LoVo (cell line): ENCODE measurements at regions not wholly inside any gene's neighbourhood (a gene's known extent, or its start where the extent isn't known, plus 50 kb on each side); places are given as distances from the start of the nearest gene placed in this dataset.

Experiments
- DNase-seq: peaks from one replicate; pipeline ENCODE4 v3.0.0-alpha.2; 2016; ENCODE audit warnings: low spot score

DNA sequence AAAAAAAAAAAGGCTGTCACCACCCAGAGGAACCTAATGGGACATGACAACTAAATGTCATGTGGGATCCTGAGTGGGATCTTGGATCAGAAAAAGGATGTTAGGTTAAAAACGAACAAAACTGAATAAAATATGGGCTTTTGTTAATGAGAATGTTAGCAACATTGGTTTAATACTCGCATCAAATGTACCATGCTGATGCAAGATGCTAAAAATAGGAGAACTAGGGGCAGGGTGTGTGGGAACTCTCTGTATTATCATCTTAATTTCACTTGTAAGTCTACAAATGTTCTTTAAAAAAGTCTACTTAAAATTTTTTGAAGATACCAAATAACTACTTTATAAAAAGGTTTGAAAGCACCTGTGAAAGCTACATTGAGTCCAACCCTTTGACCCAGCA, 88.8 kb upstream of the PRR5 start:
- DNase-seq, result no peak

DNA sequence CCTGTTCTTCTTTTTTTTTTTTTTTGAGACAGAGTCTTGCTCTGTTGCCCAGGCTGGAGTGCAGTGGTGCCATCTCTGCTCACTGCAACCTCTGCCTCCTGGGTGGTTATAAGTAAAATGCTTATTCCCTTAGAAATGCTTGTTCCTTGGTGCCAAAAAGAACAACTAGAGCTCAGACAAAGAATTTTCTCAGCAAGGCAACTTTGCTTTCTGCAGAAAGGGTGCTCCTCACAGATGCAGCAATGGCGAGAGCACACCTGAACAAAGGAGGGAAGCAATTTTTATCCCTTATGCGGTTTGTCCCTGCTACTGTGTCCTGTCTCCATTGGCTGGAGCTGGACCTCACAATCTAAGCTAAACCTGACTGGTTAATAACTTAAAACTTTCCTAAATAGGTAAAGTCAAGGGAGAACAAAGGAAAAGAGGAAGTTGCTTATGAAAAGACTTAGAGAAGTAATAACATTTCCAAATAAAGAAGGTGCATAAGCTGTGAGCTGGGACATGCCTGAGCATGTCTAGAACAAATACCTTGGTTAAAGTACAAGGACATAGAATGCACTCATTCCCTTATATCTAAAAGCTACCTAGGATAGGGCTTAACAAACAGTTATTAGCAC, 90.0 kb upstream of the PRR5 start:
- DNase-seq, result no peak

GRCh38 chr22:44610071-44610470, 91.9 kb upstream of the PRR5 start:
- DNase-seq, result no peak

DNA sequence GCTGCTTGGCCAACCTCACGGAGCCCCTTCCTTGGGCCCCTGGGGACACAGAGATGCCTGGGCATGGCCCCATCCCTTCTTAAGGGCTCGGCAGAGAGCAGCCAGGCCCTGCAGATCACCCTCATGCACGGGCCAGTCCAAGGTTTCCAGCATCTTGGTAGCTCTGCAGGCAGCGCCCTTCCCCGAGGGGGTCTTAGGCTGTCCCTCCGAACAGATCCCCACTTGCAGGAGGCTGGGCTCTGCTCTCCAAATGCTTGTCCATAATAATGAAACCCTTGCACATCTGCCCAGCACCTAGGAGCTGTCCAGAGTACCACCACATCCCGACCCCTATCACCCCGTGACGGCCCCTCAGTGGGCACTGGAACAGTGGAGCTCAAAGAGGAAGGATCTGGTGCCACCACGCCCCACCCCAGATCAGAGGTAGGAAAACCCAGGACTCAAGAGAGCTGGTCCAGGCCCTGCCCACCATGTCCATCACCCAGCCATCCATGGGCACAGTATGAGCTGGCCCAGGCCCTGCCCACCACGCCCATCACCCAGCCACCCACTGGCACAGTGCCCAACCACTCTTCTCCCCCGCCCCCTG, 92.5 kb upstream of the PRR5 start:
- no peak for DNase-seq

GRCh38 chr22:44608597-44609399, 93.2 kb upstream of the PRR5 start:
- DNase-seq, result no peak

- no peak for DNase-seq
Observed at GRCh38 chr22:44606126-44606525, 95.9 kb upstream of the PRR5 start.

- DNase-seq, result no peak
Observed at GRCh38 chr22:44605486-44605885, 96.5 kb upstream of the PRR5 start.

- DNase-seq, result no peak
Observed at GRCh38 chr22:44604991-44605390, 97.0 kb upstream of the PRR5 start.

GRCh38 chr22:44604455-44604854, 97.5 kb upstream of the PRR5 start:
- no peak for DNase-seq

- no peak for DNase-seq
Observed at GRCh38 chr22:44603767-44604166, 98.2 kb upstream of the PRR5 start.

GRCh38 chr22:44601725-44602124, 100.3 kb upstream of the PRR5 start:
- no peak for DNase-seq

- DNase-seq, result no peak
Observed at GRCh38 chr22:44601189-44601588, 100.8 kb upstream of the PRR5 start.

- DNase-seq, result no peak
Observed at GRCh38 chr22:44600207-44600785, 101.7 kb upstream of the PRR5 start.

DNA sequence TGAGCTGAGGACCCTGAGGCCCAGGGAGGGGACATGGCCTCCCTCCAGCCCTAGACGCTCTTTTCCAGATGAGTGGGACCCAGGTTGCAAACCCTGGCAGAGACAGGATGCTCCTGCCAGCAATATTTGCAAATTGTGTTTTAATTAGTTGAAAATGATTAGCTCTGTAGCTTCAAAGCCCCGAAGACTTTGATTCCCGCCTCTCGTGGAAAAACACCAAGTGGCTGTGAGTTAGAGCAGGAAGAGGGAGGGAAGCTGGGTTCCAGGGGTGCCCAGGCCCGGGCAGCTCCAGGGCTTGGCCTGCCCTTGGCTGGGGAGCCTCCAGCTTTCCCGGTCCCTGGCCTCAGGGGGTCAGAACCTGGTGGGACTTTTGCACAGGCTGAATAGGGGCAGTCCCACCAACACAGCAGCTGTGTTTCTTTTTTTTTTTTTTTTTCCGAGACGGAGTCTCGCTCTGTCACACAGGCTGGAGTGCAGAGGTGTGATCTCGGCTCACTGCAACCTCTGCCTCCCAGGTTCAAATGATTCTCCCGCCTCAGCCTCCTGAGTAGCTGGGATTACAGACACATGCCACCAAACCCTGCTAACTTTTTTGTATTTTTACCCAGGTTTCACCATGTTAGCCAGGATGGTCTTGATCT, 101.6 kb upstream of the RTL6 start:
- no peak for DNase-seq

- no peak for DNase-seq
Observed at GRCh38 chr22:44599084-44599483, 101.1 kb upstream of the RTL6 start.

DNA sequence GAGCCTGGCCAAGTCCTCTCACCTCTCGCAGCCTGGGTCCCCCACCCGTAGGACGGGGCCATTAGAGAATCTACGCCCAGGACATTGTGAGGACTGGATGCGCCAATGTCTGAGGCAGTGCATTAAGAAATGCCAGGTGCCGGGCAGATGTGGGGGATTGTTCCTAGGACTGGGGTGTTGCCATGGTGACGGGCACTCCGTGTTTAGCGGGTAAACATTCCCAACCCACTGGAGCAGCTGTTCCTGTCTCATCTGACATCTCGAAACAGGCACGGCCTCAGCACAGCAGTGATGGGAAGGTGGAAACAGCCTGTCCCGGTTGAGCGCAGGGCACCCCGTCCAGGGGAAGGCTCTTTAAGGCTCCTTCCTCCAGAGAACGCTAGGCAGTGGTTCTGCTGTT, 99.6 kb upstream of the RTL6 start:
- DNase-seq, result no peak

DNA sequence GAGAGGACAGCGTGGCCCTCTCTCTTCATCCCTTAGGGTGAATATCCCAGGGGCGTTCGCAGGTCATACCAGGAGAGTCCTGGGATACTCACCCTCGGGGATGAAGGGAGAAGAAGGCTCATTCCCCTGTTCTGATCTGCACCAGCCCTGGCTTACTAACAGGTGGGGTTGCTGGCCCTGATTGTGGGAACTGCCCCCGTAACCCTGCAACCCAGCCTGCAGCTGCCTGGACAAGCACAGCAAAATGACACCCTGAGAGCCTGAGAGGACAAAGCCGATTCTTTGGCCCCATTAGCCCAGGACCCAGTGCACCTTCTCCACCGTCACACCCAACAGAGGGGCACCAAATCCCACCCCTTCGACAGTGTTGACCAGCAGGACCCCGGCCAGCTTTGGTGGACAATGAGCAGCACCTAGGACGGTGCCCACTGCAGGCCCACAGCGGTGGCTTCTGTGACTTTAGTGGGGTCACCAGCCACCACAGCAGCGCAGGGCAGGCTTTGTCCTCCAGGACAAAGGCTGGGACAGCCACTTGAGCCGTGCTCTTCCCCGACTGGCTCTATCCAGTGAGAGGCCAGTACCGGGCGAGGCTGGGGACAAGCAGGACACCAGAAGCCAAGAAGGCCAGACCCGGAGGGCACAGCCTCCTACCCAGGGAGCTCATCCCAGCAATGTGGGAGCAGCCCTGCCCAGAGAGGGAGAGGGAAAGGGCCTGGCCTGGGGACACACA, 98.5 kb upstream of the RTL6 start:
- DNase-seq, result no peak

GRCh38 chr22:44595841-44596341, 97.9 kb upstream of the RTL6 start:
- DNase-seq, result no peak

- no peak for DNase-seq
Observed at GRCh38 chr22:44594951-44595350, 96.9 kb upstream of the RTL6 start.

- DNase-seq, result no peak
Observed at GRCh38 chr22:44592824-44593148, 94.8 kb upstream of the RTL6 start.

GRCh38 chr22:44592126-44592823, 94.2 kb upstream of the RTL6 start:
- no peak for DNase-seq
